ENCODE measurements at regions not wholly inside any gene's neighbourhood (a gene's known extent, or its start where the extent isn't known, plus 50 kb on each side); places are given as distances from the start of the nearest gene placed in this dataset.

GRCh38 chr5:97670447-97670846, 487.4 kb upstream of the RIOK2 start:
- no peak for TF ChIP-seq CTCF (IDR thresholded peaks at IDR 0.05)
- TF ChIP-seq POLR2A (IDR thresholded peaks at IDR 0.05) = no peak
- TF ChIP-seq POLR2AphosphoS5 (IDR thresholded peaks at IDR 0.05) = no peak
